Mammary epithelial cell (primary cell): ENCODE measurements at regions not wholly inside any gene's neighbourhood (a gene's known extent, or its start where the extent isn't known, plus 50 kb on each side); places are given as distances from the start of the nearest gene placed in this dataset.

Experiments
- CTCF ChIP-seq, 2 donors: IDR thresholded peaks in 1 of 2; conservative IDR thresholded peaks in 1 of 2; 2 replicates each; pipeline ENCODE4 v1.5.1; 2011 to 2012; ENCODE audit warnings: inconsistent platforms in 2 of 2, low read length in 2 of 2, mild to moderate bottlenecking in 2 of 2, control low read depth in 1 of 2, low read depth in 1 of 2; ENCODE audit not compliant: insufficient read depth in 1 of 2; ENCODE audit errors: extremely low read depth in 1 of 2
- EZH2 ChIP-seq: IDR thresholded peaks from 2 replicates; pipeline ENCODE4 v1.6.1; 2012; ENCODE audit warnings: low read length, inconsistent platforms, borderline replicate concordance

- TF ChIP-seq CTCF (conservative IDR thresholded peaks at IDR 0.05 in 1 of 2, IDR thresholded peaks at IDR 0.05 in 1 of 2; ENCODE audit: extremely low read depth in 1 of 2, insufficient read depth in 1 of 2, low read depth in 1 of 2, low read length in 2 of 2) (no peak), EZH2 (no peak)
These were observed 121.5 kb downstream of the CHST1 start for GRCh38 chr11:45543808-45544422.
